GM03348 (cell line): ENCODE measurements at regions not wholly inside any gene's neighbourhood (a gene's known extent, or its start where the extent isn't known, plus 50 kb on each side); places are given as distances from the start of the nearest gene placed in this dataset.
"Not testable (repeated sequence)": the region's sequence is repeated elsewhere in the genome, so short reads cannot be mapped to it uniquely, and the experiment has no call there.

Experiments
- DNase-seq: peaks from one replicate; pipeline ENCODE4 v3.0.0; 2012; ENCODE audit warnings: low spot score

DNA sequence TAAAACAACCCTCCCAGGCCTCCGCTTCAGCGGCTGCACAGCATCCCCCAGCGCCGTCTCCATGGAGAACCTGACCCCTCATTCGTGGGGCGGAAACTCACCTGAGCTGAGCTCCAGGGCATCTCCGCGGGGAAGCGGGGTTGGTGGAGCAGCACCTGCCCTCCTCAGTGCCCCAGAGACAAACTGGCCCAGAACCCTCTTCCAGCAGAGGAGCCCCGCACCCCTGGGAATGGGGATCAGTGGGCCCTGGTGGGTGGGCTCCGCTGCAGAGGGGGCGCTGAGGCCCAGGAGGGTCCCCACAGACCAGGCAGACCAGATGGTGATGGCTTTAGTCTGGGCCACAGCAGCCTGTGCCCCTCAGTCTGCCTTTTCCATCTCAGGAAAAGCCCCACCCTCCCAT lies 261.2 kb downstream of the ADGRD1 start:
- not testable (repeated sequence) for DNase-seq

DNA sequence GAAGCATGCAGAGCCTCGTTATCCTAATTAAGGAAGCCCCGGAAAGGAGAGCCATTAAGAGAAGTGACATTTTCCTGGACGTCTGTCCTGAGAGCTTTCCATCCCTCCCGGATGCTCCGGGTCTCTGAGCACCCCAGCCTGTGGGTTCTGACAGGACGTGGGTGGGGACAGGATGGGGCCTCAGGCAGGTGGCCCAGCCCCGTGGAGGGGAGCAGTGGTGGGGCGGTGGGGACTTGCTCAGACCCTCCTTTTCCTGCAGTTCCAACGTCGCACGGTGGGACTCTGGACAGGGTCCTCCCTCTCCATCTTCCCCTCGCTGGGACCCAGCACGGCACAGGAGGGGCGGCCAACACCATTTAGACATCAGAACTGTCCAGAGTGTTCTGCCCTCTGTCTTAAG lies 262.9 kb downstream of the ADGRD1 start:
- DNase-seq: not testable (repeated sequence)

DNA sequence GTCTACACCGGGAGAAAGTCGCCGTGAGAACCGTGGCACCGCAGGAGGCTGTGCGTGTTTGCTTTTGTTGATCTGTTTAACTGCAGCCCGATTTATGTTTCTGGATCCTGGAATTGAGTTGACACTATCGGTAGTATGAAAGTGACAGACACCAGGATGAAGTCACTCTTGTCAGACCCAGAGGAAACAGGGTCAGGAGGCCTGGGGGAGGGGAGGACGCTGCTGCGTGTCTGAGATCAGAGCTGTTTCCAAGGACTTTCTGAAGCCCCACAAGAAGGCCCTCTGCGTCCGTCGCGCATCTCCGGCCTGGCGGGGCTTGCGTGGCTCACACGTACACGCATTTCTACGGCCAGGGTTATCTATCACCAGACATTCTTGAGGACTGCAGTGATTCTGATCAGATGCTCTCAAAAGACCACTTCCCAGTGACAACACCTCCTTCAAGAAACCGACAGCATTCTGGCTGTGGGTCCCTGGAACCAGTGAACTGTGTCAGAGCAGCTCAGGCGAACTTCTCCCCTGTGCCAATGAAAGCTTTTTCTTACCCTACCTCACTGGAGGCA lies 263.4 kb downstream of the ADGRD1 start:
- DNase-seq: no peak

DNA sequence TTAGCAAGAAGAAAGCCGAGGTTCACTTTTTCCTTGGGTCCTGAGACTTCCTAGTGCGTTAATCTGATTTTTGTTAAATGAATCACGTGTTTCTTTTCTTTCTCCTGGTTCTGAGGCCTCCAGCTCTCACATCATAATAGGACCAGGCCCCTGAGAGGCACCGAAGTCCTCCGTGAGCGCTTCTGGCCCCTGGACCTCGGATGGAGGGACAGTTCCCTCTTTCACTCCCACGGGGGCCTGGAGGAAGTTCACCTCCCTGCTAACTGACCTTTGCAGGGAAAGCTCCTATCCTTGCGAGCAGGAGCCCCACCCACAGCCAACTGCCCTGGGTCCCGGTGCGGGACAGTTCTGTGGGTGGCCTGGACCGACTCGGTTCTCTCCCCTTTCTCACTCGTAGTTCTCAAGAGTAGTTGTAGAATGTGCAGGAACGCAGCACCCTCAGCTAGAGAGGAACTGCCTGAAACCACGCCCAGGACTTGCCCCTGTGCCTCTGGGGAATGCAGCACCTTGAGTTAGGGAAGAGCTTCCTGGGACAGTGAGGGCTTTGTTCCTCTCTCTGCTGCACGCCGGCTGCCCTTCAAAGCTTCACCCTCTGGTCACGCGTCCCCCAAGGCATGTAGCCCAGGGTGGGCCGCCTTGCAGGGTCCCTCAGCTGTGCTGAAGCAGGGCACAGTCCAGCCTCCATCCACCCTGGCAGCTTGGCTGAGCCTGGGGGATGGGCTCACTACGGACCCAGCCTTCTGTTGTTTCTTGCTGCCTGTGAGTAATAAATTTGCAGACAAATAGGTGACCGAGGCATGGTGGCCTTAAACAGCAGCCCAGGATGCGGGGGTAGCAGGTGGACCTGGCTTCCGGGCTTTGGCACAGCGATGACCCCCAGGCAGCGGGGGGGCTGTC lies 264.6 kb downstream of the ADGRD1 start:
- no peak for DNase-seq

DNA sequence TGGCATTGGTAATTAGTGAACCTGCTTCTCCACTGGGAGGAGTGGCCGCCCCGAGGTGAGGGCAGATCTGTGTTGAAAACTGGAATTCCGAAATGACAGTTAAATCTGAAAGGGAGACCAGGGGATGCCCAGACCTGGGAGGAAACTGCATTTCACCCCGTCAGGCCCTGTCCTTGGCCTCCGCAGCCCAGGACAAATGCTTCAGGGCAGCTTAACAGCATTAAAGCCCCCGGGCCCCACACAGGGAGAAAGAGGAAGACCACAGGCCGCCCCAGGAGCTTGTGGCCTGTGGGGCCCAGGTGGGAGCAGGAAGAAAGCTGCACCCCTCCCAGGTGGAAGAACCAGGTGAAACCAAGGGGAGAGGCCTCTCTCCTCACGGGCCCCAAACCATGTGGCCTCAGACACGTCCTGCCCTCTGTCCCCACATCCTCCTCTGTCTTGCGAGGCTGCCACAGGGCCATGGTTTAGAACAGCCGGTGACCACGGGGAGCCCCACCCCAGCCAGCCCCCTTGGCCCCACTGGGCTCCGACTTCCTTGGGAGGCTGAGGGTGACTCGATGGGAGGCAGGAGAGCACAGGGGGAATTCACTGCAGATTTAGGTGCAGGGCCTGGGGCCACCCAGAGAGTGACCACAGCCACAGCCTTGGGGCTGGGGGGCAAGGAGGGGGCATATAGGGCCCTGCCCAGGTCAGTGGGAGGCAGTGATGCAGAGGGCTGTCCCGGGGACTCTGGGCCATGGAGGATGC lies 265.4 kb downstream of the ADGRD1 start:
- DNase-seq: no peak

DNA sequence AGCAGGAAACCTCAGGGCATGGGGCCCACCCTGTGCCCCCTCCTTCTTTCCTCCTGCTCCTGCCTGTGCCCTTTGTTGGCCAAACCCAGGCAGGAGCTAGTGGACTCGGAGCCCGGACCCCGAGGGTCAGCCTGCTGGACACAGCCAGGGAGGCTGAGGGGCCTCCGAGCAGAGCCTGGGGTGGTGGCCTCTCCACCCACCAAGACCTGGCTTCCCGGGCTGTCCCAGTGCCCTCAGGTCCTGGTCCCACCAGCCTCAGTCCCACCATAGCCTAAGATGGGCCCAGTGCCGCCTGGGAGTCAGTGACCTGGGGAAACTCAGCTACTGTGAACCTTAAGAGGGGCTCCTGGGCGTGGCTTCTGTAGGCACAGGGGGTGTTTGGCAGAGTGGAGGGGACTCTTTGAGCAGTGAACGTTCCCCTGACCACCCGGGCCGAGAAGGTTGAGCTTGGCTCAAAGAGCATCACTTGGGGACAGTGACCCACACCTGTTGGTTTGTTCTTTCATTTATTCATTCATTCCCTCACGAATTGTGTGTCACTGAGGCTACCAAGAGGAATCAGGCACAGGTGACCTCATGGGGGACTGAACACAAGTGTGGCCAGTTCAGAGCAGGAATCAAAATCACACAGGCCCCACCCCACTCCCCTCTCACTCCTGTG lies 266.1 kb downstream of the ADGRD1 start:
- DNase-seq: no peak

DNA sequence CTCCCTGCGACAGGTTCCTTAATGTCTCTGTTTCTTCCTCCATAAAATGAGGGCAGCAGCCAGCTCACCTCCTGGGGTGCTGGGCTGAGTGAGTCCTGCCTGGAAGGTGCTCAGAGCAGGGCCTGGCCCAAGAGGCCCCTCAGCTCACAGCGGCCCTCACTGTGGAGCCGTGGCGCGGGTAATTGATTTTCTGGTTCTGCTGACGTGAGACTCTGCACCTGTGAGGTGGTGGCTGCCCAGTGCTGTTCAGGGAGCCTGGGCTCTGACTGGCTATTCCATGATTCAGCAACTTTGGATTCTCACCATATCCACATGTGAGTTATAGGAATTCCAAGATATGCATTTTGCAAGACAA lies 266.6 kb downstream of the ADGRD1 start:
- no peak for DNase-seq

DNA sequence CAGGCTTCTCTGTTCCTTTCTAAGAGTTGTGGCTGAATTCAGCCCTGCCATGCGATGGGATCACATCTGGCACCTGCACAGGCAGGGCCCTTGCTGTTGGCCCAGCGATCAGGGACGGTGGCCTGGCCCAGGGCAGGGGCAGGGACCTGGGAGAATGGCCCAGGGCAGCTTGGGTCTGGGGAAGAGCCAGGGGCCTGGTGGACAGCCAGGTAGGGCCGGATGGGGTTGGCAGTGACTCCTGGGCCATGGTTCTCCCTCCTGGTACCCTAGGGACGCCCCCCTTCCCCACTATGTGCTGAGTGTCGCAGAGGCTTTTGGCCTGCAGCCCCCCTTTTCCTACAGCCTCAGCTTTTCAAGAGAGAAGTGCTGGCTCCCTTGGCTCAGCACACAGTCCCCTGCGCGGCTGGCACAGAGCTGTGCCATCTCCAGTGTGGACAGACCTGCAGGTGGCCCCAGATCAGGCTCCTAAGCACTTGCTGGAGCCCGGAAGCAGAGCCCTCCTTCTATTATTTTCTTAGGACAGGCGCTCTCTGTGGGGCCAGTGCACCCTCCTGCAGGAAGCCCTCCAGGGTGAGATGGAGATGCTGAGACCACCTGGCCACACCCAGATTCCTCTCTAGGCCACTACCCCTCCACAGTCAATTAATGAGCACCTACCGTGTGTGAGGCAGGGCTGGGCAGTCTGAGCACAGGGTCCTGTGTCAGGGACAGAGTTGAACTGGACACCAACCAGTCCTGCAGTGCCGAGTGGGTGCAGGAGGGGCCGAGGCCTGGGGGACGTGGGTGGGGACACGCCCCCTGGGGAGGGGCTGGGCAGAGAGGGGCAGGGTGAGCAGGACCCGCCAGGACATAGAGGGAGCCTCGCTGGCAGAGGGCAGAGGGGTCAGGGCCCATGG lies 267.6 kb downstream of the ADGRD1 start:
- DNase-seq: no peak

DNA sequence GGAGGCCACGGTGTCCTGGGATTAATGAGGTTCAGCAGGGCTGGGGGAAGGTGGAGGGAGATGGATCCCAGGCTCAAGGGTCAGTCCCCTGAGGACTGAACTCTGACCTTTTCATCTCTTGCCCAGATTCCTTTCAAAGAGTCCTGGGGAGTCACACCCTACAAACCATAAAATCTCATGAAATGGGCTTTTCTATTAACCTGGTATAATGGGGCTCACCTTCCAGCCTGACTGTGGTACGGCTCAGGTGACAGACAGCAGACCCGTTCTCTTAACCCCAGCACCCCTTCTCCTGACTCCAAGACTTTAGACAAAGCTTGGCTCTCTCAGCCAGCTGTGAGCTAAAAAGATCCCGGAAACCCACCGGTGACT lies 268.2 kb downstream of the ADGRD1 start:
- DNase-seq: no peak

DNA sequence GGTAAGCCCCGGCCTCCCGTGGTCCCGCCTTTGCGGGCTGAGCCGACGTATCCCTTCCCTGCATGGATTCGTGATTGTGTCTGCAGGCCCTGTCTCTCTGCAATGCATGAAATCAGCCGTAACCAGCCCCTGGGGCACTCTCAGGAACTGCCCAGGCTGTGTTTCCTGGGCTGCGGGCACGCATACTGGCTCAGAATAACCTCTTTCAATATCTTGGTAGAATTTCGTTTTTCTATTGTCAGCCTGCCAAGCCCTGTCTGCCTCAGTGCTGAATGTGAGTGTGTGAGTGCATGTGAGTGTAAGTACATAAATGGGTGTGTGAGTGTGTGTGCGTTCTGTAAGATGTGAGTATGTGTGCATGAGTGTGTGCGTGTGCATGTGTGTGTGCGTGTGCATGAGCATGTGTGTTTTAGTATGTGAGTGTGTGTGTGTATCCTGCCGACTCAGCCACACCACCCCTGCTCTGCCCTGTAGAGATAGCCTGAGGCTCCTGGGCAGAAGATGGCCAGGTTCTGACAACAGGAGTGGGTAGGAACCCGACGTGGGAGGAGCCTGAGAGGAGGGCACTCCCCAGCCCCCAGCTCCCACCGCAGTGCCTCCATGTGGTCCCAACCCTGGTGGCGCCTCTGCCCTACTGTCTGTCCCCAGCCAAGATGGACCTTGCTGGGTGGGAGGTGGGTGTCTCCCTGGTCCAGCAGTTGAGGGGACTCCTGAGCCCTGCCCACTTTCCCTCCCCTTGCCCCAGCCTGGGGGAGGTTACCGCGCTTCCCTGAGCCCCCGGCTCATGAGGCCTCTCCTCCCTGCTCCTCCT lies 268.8 kb downstream of the ADGRD1 start:
- no peak for DNase-seq

DNA sequence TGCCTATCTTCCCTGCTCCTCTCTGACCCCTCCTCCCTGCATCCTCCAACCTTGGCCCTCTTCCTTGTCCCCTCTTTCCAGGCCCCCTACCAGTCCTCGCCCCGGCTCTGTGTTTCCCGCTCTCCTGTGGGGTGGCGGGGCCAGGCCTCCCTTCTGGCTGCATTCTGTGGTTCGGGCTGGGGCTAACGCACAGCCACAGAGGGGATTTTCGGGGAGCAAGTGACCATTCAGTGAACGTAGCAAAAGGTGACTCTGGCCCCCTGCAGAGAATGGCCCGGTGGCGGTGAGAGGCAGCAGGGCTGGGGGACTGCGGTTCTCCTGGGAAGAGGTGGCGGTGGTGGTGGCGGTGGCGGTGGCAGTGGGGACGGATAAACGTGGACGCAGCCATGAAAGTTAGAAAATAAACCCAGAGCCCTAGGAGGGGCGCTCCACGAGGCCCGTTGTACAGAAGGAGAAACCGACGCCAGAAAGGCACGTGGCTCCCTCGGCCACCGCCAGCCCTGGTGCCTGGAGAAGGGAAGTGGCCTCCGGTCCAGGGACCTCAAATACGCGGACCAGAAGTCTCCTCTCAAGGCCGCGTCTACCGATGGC lies 269.6 kb downstream of the ADGRD1 start:
- no peak for DNase-seq

DNA sequence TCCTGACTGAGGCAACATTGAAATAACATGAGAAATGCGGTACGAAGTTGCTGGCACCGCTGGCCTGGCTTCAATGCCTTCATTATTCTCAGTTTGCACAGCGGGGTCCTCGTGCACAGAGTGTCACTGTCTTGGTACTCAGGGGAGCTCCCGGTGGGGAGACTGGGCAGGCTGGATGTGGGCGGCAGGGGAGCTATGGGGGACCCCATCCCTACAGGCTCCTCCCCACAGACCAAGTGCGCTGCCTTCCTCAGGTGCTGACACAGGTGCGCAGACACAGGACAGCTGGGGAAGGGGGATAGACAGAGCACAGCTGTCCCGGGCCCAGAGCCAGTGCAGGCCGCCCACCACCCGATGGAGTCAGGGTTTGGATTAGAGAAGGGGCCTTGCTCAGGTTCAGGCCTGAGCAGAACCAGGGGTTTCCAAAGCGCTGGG lies 270.1 kb downstream of the ADGRD1 start:
- no peak for DNase-seq

DNA sequence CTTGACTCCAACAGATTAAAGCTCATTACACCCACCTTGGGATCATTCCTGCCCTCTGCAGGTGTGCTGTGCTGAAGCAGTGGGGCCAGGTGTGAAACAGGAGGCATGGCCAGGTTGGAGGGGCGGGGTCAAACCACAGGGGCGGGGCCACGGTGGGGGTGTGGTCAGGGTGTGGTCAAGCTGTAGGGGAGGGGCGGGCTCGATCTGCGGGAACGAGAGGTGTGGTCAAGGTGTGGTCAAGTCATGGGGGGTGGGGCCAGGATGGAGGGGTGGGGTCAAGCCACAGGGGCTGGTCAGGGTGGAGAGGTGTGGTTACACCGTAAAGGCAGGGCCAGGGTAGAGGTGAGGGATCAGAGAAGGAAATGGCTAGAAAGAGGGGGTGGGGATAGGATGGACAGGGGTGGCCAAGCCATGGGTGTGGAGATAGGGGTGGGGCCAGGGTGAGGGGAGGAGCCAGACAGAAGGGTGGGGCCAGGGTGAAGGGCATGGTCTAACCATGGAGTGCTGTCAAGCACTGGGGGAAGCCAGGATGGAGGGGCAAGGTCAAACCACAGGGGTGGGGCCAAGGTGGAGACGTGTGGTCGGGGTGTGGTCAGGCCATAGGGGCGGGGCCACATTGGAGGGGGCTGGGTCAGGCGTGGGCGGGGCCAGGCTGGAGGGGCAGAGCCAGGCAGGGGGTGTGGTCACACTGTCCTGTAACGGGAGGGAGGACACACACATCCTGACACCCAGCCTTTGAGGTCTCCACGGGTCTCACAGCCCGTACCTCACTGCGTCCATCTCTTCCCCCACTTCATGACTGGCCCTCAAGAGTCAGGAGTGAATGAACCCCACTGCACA lies 270.7 kb downstream of the ADGRD1 start:
- DNase-seq: not testable (repeated sequence)

DNA sequence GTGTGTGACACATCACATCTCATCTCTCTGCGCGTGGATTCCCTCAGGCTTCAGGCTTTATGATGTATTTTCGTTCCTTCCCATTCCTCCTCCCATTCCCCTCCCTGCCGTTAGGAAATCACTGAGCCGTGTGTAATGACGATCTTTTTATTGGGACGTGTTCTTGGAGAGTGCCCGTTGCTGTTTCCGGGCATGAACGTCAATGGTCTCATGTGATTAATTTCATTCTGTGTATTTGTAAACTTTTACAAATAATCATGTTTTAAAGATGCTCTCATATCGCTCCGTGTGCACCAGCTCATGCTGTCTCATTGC lies 271.3 kb downstream of the ADGRD1 start:
- not testable (repeated sequence) for DNase-seq

DNA sequence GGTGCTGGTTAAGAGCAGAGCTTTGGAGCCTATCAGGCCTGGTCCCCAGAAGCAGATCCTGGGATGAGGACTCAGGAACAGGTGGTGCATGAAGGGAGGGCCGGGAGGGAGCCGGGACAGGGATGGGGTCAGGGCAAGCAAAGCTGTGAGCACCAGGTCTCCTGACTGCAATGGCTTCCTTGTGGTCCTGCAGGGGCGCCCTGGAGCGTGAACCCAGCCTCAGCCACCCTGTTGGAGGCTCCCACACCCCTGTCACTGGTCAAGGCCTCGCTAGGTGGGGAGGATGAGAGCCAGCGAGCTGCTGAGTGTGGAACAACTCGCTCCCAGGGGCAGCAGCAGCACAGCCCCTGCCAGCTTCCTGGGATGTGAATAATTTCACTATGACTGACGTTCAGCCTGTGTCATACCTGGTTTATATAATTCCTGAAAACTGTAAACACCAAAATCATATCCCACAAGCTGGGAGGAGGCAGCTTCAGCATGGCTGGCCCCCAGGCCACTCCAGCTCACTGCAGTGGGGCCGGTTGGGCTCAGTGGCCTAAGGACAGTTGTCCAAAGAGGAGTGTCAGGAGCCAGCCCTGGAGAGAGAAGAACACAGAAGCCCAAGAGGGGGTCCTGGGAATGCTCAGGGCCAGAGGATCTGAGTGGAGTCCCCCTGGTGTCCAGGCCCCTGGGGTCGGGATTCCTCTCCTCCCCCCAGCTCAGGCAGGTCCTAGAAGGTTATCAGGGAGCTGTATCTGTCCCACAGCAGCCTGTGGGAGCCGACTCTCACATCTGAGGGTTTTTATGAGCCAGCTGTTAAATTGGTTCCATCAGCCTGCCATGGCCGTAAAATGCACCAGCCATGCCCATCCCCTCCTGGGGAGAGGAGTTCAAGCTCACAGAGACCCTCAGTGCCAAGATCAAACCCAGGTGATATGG lies 272.9 kb downstream of the ADGRD1 start:
- no peak for DNase-seq

DNA sequence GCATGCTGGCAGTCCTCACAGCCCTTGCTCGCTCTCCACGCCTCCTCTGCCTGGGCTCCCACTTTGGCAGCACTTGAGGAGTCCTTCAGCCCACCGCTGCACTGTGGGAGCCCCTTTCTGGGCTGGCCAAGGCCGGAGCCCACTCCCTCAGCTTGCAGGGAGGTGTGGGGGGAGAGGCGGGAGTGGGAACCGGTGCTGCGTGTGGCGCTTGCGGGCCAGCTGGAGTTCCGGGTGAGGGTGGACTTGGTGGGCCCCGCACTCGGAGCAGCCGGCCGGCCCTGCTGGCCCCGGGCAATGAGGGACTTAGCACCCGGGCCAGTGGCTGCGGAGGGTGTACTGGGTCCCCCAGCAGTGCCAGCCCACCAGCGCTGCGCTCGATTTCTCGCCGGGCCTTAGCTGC lies 273.9 kb downstream of the ADGRD1 start:
- not testable (repeated sequence) for DNase-seq

DNA sequence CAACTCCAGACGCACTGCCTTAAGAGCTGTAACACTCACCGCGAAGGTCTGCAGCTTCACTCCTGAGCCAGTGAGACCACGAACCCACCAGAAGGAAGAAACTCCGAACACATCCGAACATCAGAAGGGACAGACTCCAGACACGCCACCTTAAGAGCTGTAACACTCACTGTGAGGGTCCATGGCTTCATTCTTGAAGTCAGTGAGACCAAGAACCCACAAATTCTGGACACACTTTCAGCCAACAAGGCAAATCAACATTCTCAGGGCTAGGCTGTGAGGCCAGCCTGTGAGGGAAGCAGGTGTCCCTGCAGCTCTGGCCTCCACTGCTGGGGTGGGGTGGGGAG lies 275.3 kb downstream of the ADGRD1 start:
- DNase-seq: not testable (repeated sequence)
